EH (cell line): ENCODE measurements at regions not wholly inside any gene's neighbourhood (a gene's known extent, or its start where the extent isn't known, plus 50 kb on each side); places are given as distances from the start of the nearest gene placed in this dataset.
"Not testable (repeated sequence)": the region's sequence is repeated elsewhere in the genome, so short reads cannot be mapped to it uniquely, and the experiment has no call there.

ENCODE experiments used
- DNase-seq: peaks from one replicate; pipeline ENCODE4 v3.0.0-alpha.2; 2015; ENCODE audit warnings: low read depth

DNA sequence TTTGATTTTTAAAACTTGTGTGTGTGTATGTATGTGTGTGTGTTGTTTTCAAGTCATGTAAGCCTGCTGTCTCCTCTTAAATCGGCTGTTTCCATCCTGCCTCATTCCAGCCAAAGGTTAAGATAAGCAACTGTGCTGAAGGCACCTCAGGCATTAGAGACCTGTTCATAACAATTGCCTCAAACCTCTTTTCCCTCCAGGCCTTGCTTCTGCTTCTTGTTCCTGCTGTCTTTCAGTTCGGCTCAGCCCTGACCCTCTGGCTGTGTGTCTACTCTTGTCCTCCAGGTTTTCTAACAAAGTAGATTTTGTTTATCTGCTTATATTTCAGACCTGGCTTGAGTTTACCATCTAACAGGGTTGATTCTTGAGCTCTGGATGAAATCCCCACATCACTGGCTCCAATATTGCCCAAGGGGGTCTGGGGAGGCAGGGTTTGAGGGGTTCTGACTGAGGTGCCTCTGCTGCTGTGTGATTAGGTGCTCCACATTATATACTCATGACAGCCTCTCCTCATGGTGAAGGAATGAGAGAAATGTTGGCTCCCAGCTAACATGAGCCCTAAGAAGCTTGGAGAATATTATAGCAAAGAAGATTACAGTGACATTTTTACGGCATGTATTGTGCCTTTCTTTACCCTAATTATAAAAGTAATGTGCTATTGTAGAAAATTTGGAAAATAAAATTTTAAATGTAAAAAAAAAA, 229.7 kb upstream of the PIK3R1 start:
- DNase-seq, result peak; percentile 48

GRCh38 chr5:67984546-67984945, 231.0 kb upstream of the PIK3R1 start:
- DNase-seq, result no peak

- peak; percentile 94 for DNase-seq
Observed at GRCh38 chr5:67983251-67984110, 232.1 kb upstream of the PIK3R1 start.

DNA sequence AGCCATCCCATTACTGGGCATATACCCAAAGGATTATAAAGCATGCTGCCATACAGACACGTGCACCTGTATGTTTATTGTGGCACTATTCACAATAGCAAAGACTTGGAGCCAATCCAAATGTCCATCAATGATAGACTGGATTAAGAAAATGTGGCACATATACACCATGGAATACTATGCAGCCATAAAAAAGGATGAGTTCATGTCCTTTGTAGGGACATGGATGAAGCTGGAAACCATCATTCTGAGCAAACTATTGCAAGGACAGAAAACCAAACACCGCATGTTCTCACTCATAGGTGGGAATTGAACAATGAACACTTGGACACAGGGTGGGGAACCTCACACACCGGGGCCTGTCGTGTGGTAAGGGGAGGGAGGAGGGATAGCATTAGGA, 233.4 kb upstream of the PIK3R1 start:
- not testable (repeated sequence) for DNase-seq

DNA sequence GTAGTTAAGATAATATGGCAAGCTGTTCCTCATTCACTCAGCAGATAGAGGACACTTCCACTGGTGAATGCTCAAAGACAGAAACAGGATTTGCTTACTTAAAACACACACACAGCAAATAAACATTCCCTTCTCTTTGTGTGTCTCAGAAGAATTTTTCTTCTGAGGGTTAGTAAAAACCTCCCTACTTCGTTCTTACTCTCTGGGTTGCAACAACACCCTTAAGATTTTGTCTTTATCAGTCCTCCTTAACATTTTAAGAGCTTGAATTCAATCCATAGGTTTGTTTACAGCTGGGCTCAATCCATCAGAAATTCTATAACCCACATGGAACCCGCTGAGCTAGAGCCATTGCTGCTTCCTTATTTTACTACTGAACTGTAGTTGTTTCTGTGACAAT, 237.4 kb upstream of the PIK3R1 start:
- DNase-seq, result no peak

DNA sequence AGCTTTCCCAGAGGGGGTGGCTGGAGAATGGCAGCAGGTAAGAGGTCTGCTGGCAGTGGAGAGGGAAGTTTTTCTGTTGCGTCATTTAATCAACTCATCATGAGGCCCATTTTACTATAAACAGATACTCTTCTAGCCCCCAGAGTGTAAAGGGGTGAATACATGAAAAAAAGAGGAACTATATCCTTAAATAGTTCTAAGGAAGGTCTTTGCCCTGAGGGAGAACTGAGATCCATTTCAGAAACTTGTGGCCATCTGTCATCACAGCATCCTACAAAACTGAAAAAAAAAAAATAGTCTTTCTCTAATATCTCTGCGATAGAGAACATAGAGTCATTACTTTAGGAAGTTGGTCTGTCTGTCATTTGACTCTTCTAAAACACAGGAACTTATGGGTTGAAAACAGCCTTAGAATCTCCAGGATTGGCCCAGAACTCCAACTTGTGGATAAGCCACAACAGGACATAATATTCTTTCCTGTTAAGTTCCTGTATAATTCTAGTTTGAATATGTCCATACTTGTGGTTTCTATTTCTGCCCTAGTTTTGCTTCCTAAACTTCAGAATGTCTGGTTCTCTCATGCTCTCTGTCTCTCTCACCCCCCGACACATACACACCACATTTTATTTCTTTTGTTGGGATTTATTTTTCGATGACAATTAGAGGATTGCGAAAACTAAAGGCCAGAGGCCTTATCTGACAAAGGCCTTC, 238.5 kb upstream of the PIK3R1 start:
- DNase-seq, result peak; percentile 44

- DNase-seq, result no peak
Observed at GRCh38 chr5:67976181-67976580, 239.4 kb upstream of the PIK3R1 start.

DNA sequence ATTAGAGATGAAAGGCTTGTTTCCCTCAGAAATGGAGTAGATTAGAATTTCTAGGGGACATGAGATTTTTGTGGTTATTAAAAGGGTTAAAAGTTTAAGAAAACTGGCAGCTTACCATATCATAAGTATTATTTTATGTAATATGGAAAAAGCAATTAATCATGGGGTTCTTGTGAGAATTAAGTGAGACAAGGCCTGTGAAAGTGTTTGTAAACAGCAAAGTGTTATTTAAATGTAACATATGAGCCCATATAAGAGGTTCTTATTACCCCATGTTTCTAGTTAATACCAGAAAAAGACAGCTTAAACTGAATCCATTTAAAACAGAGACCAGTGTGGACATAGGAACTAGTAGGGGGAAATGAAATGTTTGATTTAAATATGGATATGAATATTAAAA, 241.1 kb upstream of the PIK3R1 start:
- DNase-seq, result no peak

- DNase-seq, result no peak
Observed at GRCh38 chr5:67974054-67974453, 241.5 kb upstream of the PIK3R1 start.

DNA sequence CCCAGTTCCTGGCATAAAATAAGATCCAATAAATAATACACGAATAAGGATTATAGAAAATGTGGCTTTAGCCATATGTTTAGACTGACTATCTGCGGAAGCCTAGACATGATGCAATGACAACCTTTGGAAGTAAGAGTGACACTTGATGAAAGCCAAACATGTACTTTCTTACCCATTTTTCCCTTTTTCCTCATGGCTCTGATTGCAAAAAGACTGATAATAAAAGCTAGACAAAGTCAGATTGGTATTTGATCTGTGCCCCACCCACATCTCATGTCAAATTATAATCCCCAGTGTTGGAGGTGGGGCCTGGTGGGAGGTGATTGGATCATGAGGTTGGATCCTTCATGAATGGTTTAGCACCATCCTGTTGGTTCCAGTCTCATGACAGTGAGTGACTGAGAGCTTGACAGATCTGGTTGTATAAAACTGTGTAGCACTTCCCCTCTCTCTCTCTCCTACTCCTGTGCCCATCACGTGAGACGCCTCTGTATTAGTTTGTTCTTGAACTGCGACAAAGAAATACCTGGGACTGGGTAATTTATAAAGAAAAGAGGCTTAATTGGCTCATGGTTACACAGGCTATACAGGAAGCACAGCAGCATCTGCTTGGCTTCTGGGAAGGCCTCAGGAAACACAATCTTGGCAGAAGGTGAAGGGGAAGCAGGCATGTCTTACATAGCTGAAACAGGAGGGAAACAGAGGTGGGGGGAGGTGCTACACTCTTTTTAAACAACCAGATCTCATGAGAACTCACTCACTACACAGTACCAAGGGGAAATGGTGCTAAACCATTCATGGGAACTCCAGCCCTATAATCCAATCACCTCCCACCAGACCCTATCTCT, 243.4 kb upstream of the PIK3R1 start:
- no peak for DNase-seq

- DNase-seq, result peak; percentile 57
Observed at GRCh38 chr5:67971223-67971830, 244.2 kb upstream of the PIK3R1 start.

GRCh38 chr5:67969631-67970030, 245.9 kb upstream of the PIK3R1 start:
- DNase-seq, result no peak

GRCh38 chr5:67969176-67969575, 246.4 kb upstream of the PIK3R1 start:
- no peak for DNase-seq

DNA sequence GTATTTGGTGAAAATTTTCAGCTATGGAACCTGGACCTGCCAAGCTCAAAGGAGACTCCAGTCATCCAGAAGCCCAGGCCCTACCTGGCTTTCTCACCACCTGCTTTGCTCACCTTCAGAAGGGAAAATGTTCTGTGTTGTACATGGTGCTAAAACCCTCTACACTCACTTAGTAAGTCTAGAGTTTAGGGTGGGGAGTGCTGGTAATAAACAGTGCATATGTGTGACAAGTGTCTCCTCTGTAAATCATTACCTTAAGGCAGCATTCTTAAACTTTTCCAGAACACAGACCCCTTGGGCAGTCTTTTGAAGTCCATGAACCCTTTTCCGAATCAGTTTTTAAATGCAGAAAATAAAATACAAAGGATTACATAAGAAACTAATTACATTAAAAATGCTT, 248.8 kb upstream of the PIK3R1 start:
- no peak for DNase-seq

DNA sequence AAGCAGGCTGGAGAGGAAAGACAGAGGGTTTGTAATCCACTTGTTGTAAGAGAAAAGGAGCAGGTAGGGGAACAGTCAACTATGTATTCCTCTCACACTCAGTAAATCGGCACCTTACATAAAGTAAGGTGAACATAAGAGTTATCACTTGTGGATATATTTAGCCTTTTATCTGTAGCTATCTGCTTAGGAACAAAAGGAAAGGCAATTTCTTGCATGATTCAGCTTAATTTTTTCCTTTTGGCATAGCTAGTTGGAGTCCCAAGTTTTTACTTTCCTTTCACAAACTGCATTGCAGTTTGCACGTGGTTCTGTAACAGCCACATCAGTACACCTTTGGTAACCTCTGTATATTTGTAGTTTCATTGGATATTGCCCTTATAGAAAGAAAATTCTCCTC, 250.9 kb upstream of the PIK3R1 start:
- no peak for DNase-seq

- no peak for DNase-seq
Observed at GRCh38 chr5:67963789-67964519, 251.6 kb upstream of the PIK3R1 start.

DNA sequence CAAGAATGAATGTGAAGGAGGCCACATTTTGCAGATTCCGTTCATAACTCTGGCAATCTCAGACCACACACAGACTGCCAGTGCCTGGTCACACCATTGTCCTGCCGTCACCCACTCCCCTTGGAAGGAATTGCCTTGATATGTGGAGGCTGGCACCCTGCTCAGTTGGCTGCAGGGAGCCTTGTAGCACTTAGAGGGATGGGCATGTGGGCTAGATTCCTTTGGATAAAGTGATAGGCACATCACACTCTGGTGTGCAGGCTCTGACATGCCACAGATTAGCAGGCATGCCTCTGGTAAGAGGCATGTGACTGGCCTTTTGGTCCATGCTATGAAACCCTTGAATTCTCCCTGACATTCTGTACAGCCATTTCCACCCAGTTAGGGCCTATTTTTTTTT, 254.6 kb upstream of the PIK3R1 start:
- DNase-seq, result peak; percentile 3

DNA sequence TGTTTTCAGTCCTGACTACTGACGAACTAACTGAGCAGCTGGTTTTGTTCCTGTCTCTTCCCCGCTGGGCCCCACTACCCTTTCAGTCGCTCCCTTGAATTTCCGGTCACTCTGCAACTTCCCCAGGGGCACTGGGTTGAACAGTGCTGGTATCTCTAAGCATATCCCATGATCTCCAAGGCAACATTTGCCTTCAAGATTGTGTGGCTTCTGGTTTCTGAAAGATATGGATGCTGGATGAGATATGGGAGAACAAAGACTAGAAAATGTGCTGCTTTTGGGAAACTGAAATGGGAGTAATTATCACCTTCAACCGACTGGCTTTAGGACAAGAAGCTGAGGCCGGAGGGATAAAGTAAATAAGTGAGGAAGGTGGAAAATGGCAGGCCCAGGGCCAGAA, 258.2 kb upstream of the PIK3R1 start:
- DNase-seq, result no peak

- no peak for DNase-seq
Observed at GRCh38 chr5:67954351-67954750, 261.2 kb upstream of the PIK3R1 start.

DNA sequence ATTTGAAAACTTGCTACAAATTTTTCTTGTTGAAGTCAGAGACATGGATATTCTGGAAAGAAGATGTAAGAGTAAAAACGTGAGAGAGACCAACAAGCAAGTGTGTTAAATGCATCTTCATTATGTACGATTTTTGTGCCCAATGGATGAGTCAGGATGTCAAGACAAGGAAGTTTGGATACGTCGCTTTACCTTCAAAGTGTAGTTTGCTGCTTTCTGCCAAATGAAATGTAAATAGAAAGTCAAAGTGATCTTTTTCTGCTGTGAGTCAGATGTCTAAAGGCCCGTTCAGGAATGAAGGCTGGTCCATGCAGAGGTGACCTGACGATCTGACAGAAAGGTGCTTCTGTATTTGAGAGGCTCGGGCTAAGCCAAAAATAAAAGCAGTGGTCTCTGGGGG, 273.1 kb upstream of the PIK3R1 start:
- DNase-seq, result no peak
